Activated CD8-positive, alpha-beta memory T cell treated with anti-CD3 and anti-CD28 coated beads, Interleukin-2, amount 50 U/mL, for 4 hours (primary cell): ENCODE measurements at regions not wholly inside any gene's neighbourhood (a gene's known extent, or its start where the extent isn't known, plus 50 kb on each side); places are given as distances from the start of the nearest gene placed in this dataset.

Experiments
- DNase-seq: peaks from one replicate; pipeline ENCODE4 v3.0.0-alpha.2; 2020

GRCh38 chr2:240363746-240364581, 71.5 kb upstream of the GPC1 start:
- no peak for DNase-seq

DNA sequence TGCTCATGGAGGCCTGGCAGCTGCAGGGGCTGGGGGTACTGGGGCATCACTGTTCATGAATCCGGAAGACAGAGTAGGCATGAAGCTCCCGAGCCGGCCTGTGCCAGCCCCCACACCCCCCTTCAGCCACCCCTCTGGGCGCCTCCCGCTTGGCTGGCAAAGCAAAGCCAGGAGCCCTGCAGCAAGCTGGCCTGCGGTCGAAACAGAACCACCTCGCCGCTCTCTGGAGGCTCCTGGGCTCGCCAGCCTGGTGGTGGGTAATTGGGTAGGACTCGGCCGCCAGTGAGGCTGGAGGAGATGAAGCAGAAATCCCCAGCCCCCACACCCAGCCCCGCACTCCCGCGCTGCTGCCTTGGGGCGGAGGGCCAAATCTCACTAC, 70.9 kb upstream of the GPC1 start:
- no peak for DNase-seq

DNA sequence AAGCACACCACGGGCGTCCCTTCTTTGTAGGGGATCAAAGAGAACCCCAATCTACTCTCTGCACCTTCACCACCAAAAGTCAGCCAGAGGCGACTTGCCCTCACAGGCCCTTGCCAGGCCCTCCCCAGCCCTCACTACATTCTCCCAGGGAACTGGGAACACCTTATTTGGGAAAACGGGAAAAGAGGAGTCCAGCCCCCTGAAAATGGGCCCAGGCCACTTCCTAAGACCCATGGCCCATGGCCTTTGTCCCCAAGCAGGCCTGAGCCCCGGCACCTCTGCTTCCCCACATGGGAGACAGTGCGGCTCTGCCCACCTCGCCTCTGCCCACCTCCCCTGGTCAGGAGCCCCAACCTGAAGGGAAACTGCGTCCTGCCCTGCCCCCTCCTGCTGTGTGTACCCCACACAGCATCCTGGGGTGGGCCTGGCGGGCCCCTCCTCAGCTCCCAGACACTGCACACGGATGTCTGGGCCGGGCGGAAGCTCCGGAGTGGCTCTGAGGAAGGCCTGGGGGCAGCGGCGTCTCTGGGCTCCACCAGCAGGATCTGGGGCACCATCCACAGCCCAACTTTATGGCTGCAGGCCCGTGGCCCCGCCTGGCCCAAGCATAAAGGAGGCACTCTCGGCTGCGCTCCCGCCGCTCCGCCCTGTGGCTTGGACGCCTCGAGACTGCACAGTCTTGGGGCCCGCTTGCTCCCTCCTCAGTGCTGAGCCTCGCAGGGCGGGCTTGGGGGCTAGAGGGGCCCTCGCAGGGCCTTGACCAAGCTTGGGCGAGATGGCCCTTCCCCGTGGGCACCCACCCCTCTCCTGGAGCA, 70.3 kb upstream of the GPC1 start:
- no peak for DNase-seq

GRCh38 chr2:240365971-240366471, 69.4 kb upstream of the GPC1 start:
- no peak for DNase-seq

DNA sequence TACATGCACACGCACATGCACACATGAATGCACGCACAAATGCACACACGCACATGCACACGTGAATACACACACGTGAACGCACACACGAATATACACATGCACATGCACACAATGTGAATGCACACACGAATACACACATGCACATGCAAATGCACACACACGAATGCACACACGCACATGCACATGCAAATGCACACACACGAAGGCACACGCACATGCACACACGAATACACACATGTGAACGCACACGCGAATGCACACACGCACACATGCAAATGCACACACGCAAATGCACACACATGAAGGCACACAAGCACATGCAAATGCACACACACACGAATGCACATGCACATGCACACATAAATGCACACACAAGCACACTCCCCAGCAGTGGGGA, 68.6 kb upstream of the GPC1 start:
- DNase-seq, result no peak

GRCh38 chr2:240367721-240368120, 67.7 kb upstream of the GPC1 start:
- DNase-seq, result no peak

- DNase-seq, result no peak
Measured at GRCh38 chr2:240368781-240369331, 66.6 kb upstream of the GPC1 start.

DNA sequence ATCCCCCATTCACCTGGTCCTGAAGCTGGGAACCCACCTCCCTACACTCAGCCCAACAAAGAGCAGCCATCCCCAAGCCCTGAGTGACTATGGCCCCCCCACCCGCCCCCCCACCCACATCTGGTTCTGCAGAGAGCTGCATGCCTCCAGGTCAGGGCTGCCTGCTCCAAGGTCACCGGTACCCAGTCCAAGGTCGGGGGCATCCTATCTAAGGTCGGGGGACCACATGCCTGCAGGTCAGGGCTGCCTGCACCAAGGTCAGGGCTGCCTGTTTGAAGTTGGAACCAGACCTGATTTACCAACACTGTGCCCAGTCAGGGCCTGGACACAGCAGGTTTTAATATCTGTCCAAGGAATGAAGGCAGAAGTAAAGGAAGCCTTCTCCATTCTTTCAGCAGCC, 66.1 kb upstream of the GPC1 start:
- no peak for DNase-seq

DNA sequence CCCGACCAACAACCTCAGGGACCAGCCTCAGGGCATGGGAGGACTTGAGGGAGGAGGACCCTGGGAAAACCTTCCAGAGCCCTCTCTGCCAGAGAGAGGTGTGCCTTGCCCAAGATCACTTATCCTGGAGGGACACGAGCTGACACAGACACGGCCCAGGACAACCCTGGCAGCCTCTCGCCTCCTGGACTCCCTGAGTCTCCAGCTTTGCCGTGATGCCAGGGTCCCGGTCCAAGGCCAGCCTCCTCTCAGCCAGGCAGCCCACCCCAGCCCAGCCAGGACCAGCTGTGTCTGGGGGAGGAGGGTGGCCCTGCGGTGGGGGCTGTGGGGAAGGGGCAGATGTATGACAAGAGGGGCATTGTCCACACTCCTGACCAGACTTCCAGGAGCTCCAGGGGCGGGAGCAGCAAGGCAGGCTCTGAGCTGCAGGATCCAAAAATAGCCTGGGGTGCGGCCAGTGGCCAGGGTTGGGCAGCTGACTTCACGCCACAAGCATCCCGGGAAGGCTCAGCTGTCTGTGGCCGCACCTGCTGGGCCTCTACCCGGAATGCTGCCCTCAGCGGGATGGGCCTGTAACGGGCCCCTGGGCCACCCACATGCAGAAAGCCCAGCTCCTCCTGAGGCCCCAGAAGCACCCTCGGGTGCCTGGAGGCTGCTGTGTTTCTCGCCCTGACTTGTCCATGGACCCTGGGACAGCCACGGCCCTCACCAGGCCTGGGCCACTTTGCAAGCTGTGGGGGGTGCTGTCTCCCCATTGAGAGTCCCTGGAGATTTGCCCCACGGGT, 65.5 kb upstream of the GPC1 start:
- DNase-seq, result no peak

GRCh38 chr2:240371129-240372000, 64.1 kb upstream of the GPC1 start:
- DNase-seq, result no peak

DNA sequence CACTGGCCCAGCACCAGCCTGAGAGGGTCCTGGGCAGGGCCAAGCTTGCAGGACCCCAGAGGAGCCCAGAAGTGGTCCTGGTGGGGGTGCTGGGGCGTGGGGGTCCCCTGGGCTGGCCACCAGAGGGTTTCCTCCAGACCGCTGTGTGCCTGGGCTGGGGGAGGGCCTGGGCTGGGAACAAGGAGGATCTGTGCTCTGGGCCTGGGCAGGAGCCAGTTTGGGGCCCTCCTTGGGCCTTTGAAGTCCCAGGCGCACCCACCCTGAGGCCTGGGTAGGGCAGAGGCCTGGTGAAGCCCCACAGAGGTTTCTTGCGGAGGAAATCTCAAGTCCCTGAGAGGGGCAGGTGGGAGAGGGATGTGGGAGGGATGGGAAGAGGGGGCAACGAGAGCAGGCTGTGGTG, 63.4 kb upstream of the GPC1 start:
- no peak for DNase-seq

DNA sequence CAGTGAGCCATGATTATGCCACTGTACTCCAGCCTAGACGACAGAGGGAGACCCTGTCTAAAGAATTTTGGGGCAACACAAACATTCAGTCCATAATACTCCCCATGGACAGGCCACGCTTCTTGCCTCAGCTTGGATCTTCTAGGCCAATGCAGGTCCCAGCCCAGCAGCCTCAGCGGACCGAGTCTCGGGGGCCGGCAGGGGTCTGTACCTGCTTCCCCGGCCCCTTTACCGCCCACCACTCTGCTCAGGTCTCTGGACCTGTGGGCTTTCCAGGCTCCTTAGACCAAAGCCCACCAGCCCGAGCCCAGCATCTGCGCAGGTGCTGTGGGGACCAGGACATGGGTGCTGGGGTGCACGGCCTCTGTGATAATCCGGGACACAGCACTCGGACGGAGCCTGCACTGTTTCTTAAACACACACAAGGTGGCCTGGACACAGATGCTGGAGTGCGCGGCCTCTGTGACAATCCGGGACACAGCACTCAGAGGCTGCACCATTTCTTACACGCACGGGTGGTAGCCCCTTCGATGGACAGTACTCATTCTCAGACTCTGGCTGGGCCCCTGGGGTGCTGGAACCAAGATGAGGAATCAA, 62.1 kb upstream of the GPC1 start:
- no peak for DNase-seq

GRCh38 chr2:240374085-240374907, 61.2 kb upstream of the GPC1 start:
- no peak for DNase-seq

DNA sequence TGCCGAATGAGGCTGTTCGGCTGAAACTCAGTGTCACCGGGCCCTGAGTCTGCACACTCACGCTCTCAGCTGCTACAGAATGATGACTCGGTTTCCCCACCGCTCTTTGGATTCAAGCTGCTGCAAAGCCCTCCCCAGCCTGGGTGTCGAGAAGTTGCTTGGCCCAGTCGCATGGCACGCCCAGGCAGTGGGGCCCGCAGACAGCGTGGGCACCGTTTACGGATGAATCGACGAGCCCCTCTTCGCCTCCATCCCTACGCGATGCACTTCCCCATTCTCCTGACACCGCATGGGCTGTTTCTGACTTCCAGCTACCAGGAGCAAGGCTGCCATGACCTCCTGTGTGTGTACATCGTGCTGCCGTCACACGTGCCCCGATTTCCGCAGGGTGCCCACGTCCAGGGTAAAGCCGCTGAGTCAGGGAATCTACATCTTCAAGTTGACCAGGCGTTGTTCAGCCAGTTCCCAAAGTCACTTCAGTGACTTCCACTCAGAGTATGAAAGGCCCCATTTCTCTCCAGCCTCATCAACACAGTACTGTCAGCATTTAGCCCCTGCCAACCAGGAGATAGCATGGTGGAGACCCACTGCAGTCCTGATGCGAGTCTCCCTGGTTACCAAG, 60.3 kb upstream of the GPC1 start:
- DNase-seq, result no peak

GRCh38 chr2:240376739-240377138, 58.7 kb upstream of the GPC1 start:
- DNase-seq, result no peak

DNA sequence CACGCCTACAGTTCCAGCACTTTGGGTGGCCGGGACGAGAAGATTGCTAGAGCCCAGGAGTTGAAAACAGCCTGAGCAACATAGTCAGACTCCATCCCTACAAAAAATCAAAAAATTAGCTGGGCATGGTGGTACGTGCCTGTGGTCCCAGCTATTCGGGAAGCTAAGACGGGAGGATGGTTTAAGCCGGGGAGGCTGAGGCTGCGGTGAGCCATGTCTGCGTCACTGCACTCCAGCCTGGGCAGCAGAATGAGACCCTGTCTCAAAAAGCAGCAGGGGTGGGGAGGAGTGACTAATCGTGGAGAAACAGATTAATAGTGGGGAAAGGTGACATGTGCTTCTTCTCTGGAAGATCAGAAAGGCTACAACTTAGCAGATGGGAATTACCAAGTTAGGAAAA, 58.1 kb upstream of the GPC1 start:
- no peak for DNase-seq

GRCh38 chr2:240379089-240379636, 56.3 kb upstream of the GPC1 start:
- no peak for DNase-seq

GRCh38 chr2:240383099-240383758, 52.2 kb upstream of the GPC1 start:
- DNase-seq, result no peak
